HCT116 (cell line): ENCODE measurements at regions not wholly inside any gene's neighbourhood (a gene's known extent, or its start where the extent isn't known, plus 50 kb on each side); places are given as distances from the start of the nearest gene placed in this dataset.

Experiments used
- ATAC-seq: fragments of 200-7000 bp; cut with Tn5 transposase; 2 replicates; pipeline ENCODE4 v1.9.1; 2020; ENCODE audit warnings: mild to moderate bottlenecking, moderate library complexity
- BruUV-seq: library from RNA; stranded (reverse); fragments of 400-500 nt; replicated peaks from 2 replicates; lab custom pipeline; 2021; lab: Mats Ljungman, UMichigan
- CTCF ChIA-PET: fragments of 300-600 bp; sonication (Branson Sonifier 250); formaldehyde crosslinking; loops from one replicate; lab custom pipeline; 2021; ENCODE audit warnings: antibody characterized with exemption; lab: Charles Lee
- POLR2A ChIA-PET: fragments of 300-600, 350-600 bp; sonication (Branson Sonifier 250); formaldehyde crosslinking; loops from one replicate; lab custom pipeline; 2021; ENCODE audit warnings: antibody characterized with exemption; lab: Charles Lee
- RAD21 ChIA-PET, 2 experiments: fragments of 300-600 bp; sonication (Branson Sonifier 250); formaldehyde crosslinking; loops; one replicate each; lab custom pipeline; 2023; ENCODE audit warnings: low total read pairs in 2 of 2; ENCODE audit not compliant: uncharacterized antibody in 2 of 2, unreplicated experiment in 2 of 2, low non-redundant PET in 1 of 2; lab: Charles Lee
- DNase-seq: peaks from one replicate; pipeline ENCODE4 v3.0.0-alpha.2; 2010; ENCODE audit warnings: low read depth, low spot score
- H2AFZ ChIP-seq: fragments of 200-600 bp; shearing (Covaris generic), sonication (generic); 2 replicates; pipeline ENCODE4 v1.6.1; 2017; ENCODE audit warnings: low read depth, mixed run types, mixed read lengths, antibody characterized with exemption, low read length; ENCODE audit not compliant: poor library complexity, severe bottlenecking
- H3K27ac ChIP-seq: 2 replicates; pipeline ENCODE4 v1.5.1; 2012; ENCODE audit warnings: low read depth, low read length
- H3K27me3 ChIP-seq: fragments of 200-600 bp; sonication (generic); 2 replicates; pipeline ENCODE4 v1.6.1; 2016; ENCODE audit warnings: mixed run types, low read length, mixed read lengths; ENCODE audit not compliant: insufficient read depth
- H3K36me3 ChIP-seq, 2 experiments: fragments of 200-500 bp in 1 of 2; fragments of 200-600 bp in 1 of 2; sonication (Bioruptor generic) in 1 of 2; sonication (generic) in 1 of 2; 2 replicates each; pipeline versions ENCODE4 v1.5.1 to v1.6.1; 2014 to 2016; ENCODE audit warnings: low read length in 2 of 2, inconsistent platforms in 1 of 2, mixed read lengths in 1 of 2, mixed run types in 1 of 2; ENCODE audit not compliant: insufficient read depth in 2 of 2, control insufficient read depth in 1 of 2
- H3K4me1 ChIP-seq, 2 experiments: fragments of 200-600 bp in 1 of 2; sonication (generic) in 1 of 2; 2 replicates each; pipeline versions ENCODE4 v1.5.1 to v1.6.1; 2012 to 2017; ENCODE audit warnings: low read length in 2 of 2, inconsistent platforms in 1 of 2, mild to moderate bottlenecking in 1 of 2, mixed read lengths in 1 of 2, mixed run types in 1 of 2, moderate library complexity in 1 of 2; ENCODE audit not compliant: insufficient read depth in 2 of 2, control insufficient read depth in 1 of 2
- H3K4me2 ChIP-seq: fragments of 200-600 bp; sonication (generic); 2 replicates; pipeline ENCODE4 v1.6.1; 2017; ENCODE audit warnings: mixed run types, low read length, mixed read lengths
- H3K4me3 ChIP-seq, 2 experiments: fragments of 200-600 bp in 1 of 2; sonication (generic) in 1 of 2; replicated peaks in 1 of 2; 2 replicates each; pipeline ENCODE4 v1.5.1; 2011 to 2016; ENCODE audit warnings: low read length in 2 of 2, control low read depth in 1 of 2, low read depth in 1 of 2, mild to moderate bottlenecking in 1 of 2, mixed read lengths in 1 of 2, mixed run types in 1 of 2
- H3K79me2 ChIP-seq: fragments of 200-600 bp; sonication (generic); 2 replicates; pipeline ENCODE4 v1.6.1; 2017; ENCODE audit warnings: mild to moderate bottlenecking, mixed run types, low read length, moderate library complexity, mixed read lengths; ENCODE audit not compliant: insufficient read depth
- H3K9ac ChIP-seq: fragments of 200-600 bp; sonication (generic); 2 replicates; pipeline ENCODE4 v1.6.1; 2016; ENCODE audit warnings: low read length, mixed read lengths
- H3K9me2 ChIP-seq: fragments of 200-600 bp; sonication (generic), shearing (Covaris generic); 2 replicates; pipeline ENCODE4 v1.6.1; 2017; ENCODE audit warnings: mixed run types, mild to moderate bottlenecking, moderate library complexity; ENCODE audit not compliant: insufficient read depth
- H3K9me3 ChIP-seq, 2 experiments: fragments of 200-500 bp in 1 of 2; fragments of 200-600 bp in 1 of 2; sonication (Bioruptor generic) in 1 of 2; sonication (generic) in 1 of 2; 2 replicates each; pipeline ENCODE4 v1.6.1; 2014 to 2017; ENCODE audit warnings: low read length in 2 of 2, mixed read lengths in 2 of 2, inconsistent platforms in 1 of 2, low read depth in 1 of 2, mild to moderate bottlenecking in 1 of 2, mixed run types in 1 of 2, moderate library complexity in 1 of 2; ENCODE audit not compliant: control insufficient read depth in 1 of 2, insufficient read depth in 1 of 2
- H4K20me1 ChIP-seq: fragments of 200-600 bp; sonication (generic), shearing (Covaris generic); 2 replicates; pipeline ENCODE4 v1.6.1; 2017; ENCODE audit warnings: mixed run types, mild to moderate bottlenecking, moderate library complexity; ENCODE audit not compliant: insufficient read depth
- CEBPB ChIP-seq: IDR thresholded peaks from 2 replicates; pipeline ENCODE4 v1.6.1; 2012; ENCODE audit warnings: low read depth
- EGR1 ChIP-seq: IDR thresholded peaks from 2 replicates; pipeline ENCODE4 v1.6.1; 2012; ENCODE audit warnings: low read depth
- ELF1 ChIP-seq: IDR thresholded peaks from 2 replicates; pipeline ENCODE4 v1.6.1; 2012; ENCODE audit warnings: low read depth, borderline replicate concordance
- EZH2 ChIP-seq: fragments of 200-600 bp; sonication (generic); IDR thresholded peaks from 2 replicates; pipeline ENCODE4 v1.6.1; 2017; ENCODE audit warnings: antibody characterized with exemption, mixed run types
- EZH2phosphoT487 ChIP-seq: fragments of 200-600 bp; IDR thresholded peaks from 2 replicates; pipeline ENCODE4 v1.6.1; 2018; ENCODE audit warnings: antibody characterized with exemption, borderline replicate concordance
- FOSL1 ChIP-seq: IDR thresholded peaks from 2 replicates; pipeline ENCODE4 v1.6.1; 2012; ENCODE audit warnings: low read depth
- JUND ChIP-seq: IDR thresholded peaks from 2 replicates; pipeline ENCODE4 v1.6.1; 2012
- POLR2A ChIP-seq: IDR thresholded peaks from 2 replicates; pipeline ENCODE4 v1.7.0; 2011; ENCODE audit warnings: borderline replicate concordance; ENCODE audit not compliant: insufficient read depth, insufficient read length; ENCODE audit errors: extremely low read depth
- POLR2AphosphoS5 ChIP-seq: IDR thresholded peaks from 2 replicates; pipeline ENCODE4 v1.6.1; 2011; ENCODE audit warnings: mild to moderate bottlenecking, low read depth, low read length, moderate library complexity
- SIN3A ChIP-seq: IDR thresholded peaks from 2 replicates; pipeline ENCODE4 v1.6.1; 2012; ENCODE audit warnings: low read depth
- SP1 ChIP-seq: IDR thresholded peaks from 2 replicates; pipeline ENCODE4 v1.6.1; 2012; ENCODE audit warnings: low read depth
- SRF ChIP-seq: IDR thresholded peaks from 2 replicates; pipeline ENCODE4 v1.6.1; 2012; ENCODE audit warnings: low read depth
- YY1 ChIP-seq: IDR thresholded peaks from 2 replicates; pipeline ENCODE4 v1.6.1; 2011; ENCODE audit warnings: low read length, low read depth, moderate library complexity, mild to moderate bottlenecking; ENCODE audit not compliant: insufficient replicate concordance; ENCODE audit errors: extremely low read depth
- intact Hi-C: fragments of 100-400 bp; cut with micrococcal nuclease; formaldehyde crosslinking; loops from 2 replicates; pipeline ENCODE4 v1.10.0; 2022
- TF ChIP-seq, protein P1 (sequence below): IDR thresholded peaks from 2 replicates; pipeline ENCODE4 v1.6.1; 2011; ENCODE audit warnings: mild to moderate bottlenecking, low read length, moderate library complexity; ENCODE audit not compliant: insufficient replicate concordance; ENCODE audit errors: extremely low read depth
- TF ChIP-seq, protein P2 (sequence below): IDR thresholded peaks from 2 replicates; pipeline ENCODE4 v1.6.1; 2012
- TF ChIP-seq, protein P3 (sequence below): IDR thresholded peaks from 2 replicates; pipeline ENCODE4 v1.6.1; 2012

DNA sequence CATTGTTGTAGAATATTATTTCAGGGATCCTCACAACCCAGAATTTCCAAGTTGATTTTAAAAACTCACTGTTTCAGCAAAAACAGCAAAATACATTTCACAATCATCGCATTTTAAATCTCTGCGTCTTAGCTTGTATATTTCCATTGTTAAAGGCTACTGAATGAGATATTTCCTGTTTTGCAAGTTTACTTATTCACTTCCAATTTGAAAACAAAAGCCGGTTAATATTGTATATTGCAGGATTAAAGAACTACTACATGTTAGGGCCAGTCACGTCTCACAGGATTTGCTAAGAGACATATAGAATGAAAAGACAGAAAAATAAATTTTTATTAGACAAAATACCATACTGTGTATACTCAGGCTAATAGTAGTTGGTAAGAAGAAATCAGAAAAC lies 395.9 kb upstream of the CDH9 start:
- H2AFZ ChIP-seq: no peak overlapping the region
- H3K79me2 ChIP-seq: no peaks in the 10 kb centered on the region
- H3K36me3 ChIP-seq: no peaks in the 10 kb centered on the region
- H3K9me2 ChIP-seq: no peaks in the 10 kb centered on the region
- no peaks in the 10 kb centered on the region for H4K20me1 ChIP-seq
- no peak overlapping the region for H3K27ac ChIP-seq
- no peak overlapping the region for H3K9ac ChIP-seq
- ChIA-PET CTCF (no interaction called here), POLR2A (no interaction called here)
- H3K4me1 ChIP-seq: no peaks in the 10 kb centered on the region
- peaks cover 4 to 5% of the 10 kb centered on the region in 2 experiments; a peak in 2 of 4 replicates for H3K9me3 ChIP-seq
- no peaks in the 10 kb centered on the region for H3K27me3 ChIP-seq
- ATAC-seq: no peak
- intact Hi-C loops: no loop called here
- TF ChIP-seq FOSL1 (no peak), POLR2A (no peak), YY1 (no peak), CEBPB (no peak), SRF (no peak), POLR2AphosphoS5 (no peak), EZH2phosphoT487 (no peak), SIN3A (no peak), EGR1 (no peak), EZH2 (no peak), ELF1 (no peak), JUND (no peak), SP1 (no peak)
- TF ChIP-seq, protein P1, sequence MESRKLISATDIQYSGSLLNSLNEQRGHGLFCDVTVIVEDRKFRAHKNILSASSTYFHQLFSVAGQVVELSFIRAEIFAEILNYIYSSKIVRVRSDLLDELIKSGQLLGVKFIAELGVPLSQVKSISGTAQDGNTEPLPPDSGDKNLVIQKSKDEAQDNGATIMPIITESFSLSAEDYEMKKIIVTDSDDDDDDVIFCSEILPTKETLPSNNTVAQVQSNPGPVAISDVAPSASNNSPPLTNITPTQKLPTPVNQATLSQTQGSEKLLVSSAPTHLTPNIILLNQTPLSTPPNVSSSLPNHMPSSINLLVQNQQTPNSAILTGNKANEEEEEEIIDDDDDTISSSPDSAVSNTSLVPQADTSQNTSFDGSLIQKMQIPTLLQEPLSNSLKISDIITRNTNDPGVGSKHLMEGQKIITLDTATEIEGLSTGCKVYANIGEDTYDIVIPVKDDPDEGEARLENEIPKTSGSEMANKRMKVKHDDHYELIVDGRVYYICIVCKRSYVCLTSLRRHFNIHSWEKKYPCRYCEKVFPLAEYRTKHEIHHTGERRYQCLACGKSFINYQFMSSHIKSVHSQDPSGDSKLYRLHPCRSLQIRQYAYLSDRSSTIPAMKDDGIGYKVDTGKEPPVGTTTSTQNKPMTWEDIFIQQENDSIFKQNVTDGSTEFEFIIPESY: no peak
- TF ChIP-seq, protein P2, sequence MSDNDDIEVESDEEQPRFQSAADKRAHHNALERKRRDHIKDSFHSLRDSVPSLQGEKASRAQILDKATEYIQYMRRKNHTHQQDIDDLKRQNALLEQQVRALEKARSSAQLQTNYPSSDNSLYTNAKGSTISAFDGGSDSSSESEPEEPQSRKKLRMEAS: no peak
- TF ChIP-seq, protein P3, sequence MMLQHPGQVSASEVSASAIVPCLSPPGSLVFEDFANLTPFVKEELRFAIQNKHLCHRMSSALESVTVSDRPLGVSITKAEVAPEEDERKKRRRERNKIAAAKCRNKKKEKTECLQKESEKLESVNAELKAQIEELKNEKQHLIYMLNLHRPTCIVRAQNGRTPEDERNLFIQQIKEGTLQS: no peak
- TF ChIP-seq, all 23 proteins: peak for 0
- no peak for DNase-seq
- no peak overlapping the region for H3K4me2 ChIP-seq
- H3K4me3 ChIP-seq: no peak overlapping the region
- RAD21 ChIA-PET: no interaction called here
- BruUV-seq: no TSS peak
